ENCODE measurements at regions not wholly inside any gene's neighbourhood (a gene's known extent, or its start where the extent isn't known, plus 50 kb on each side); places are given as distances from the start of the nearest gene placed in this dataset.

DNA sequence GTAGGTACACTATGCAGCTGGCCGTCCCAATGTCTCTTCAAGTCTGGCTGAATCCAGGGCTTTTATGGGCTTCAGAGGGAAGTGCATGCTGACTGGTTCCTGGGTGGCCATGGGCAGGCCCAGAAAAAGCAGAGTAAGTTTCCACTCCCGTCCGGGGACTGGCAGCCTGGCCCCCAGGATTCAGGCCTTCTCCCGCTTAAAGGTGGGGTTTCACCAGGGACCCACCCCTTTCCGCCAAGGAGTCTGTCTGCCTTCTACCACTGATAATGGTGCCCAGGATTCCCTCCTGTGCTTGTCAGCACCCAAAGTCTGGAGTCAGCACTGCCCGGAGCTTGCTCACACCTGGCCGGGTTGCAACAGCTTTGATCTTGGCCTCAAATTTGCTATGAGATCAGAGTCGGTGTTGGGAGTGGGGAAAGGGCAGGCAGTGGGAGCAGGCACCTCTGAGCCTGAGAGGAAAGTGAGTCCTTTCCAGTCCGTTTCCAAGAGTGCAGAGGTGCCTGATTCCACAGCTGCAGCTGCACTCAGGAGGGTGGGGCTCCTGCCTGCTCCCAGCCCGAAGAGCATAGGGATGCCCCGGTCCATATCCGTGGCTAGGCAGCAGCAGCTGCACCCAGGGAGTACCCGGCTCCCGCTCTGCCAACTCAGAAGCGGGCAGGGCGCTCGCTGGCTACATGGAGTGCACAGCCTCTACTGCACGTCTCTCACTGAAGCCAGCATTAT, 1344.3 kb upstream of the ADGRL3 start:
- intact Hi-C loops (cut with micrococcal nuclease): no loop called here

More for the DNA sequence above, 1344.3 kb upstream of the ADGRL3 start:
- no peak for FAIRE-seq
- Histone ChIP-seq H3K9ac (replicated peaks; ENCODE audit: extremely low read depth, insufficient read depth, low read length) (no peak overlapping the region), H3K4me1 (ENCODE audit: control insufficient read depth, extremely low read depth, insufficient read depth, low read length) (no peaks in the 10 kb centered on the region), H3K27ac (ENCODE audit: insufficient read depth, low read depth, low read length) (no peak overlapping the region), H3K4me2 (ENCODE audit: insufficient read depth, low read length) (no peak overlapping the region), H3K27me3 (ENCODE audit: control insufficient read depth in 2 of 2, insufficient read depth in 2 of 2, low read length in 2 of 2) (no peaks in the 10 kb centered on the region), H3K9me1 (replicated peaks; ENCODE audit: control insufficient read depth, extremely low read depth, insufficient read depth, low read length) (no peaks in the 10 kb centered on the region), H3K9me3 (replicated peaks; ENCODE audit: control insufficient read depth, insufficient read depth, low read length) (no peaks in the 10 kb centered on the region), H3K36me3 (ENCODE audit: control insufficient read depth in 2 of 2, extremely low read depth in 1 of 2, insufficient read depth in 2 of 2, low read length in 2 of 2) (no peaks in the 10 kb centered on the region), H3K79me2 (ENCODE audit: control insufficient read depth, insufficient read depth, low read length) (no peaks in the 10 kb centered on the region), H4K20me1 (replicated peaks; ENCODE audit: control insufficient read depth, extremely low read depth, insufficient read depth, low read length) (no peaks in the 10 kb centered on the region), H2AFZ (ENCODE audit: low read depth, low read length) (no peak overlapping the region), H3K4me3 (replicated peaks in 1 of 3; ENCODE audit: insufficient read depth in 1 of 3, low read depth in 1 of 3, low read length in 3 of 3) (no peak overlapping the region)
- TF ChIP-seq, protein P1, sequence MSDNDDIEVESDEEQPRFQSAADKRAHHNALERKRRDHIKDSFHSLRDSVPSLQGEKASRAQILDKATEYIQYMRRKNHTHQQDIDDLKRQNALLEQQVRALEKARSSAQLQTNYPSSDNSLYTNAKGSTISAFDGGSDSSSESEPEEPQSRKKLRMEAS (IDR thresholded peaks at IDR 0.05; ENCODE audit: insufficient read depth, insufficient read length): no peak
- TF ChIP-seq MYC (IDR thresholded peaks at IDR 0.05; ENCODE audit: low read depth, low read length) (no peak), FOS (IDR thresholded peaks at IDR 0.05; ENCODE audit: borderline replicate concordance, insufficient read depth, low read length) (no peak), EZH2 (IDR thresholded peaks at IDR 0.05; ENCODE audit: borderline replicate concordance, low read depth, low read length, severe bottlenecking) (no peak), JUN (IDR thresholded peaks at IDR 0.05; ENCODE audit: borderline replicate concordance, insufficient read depth, insufficient read length, low read depth) (no peak), POLR2A (IDR thresholded peaks at IDR 0.05; ENCODE audit: low read depth, low read length) (no peak), POLR2AphosphoS5 (IDR thresholded peaks at IDR 0.05; ENCODE audit: insufficient read depth, low read depth, low read length) (no peak), GATA2 (IDR thresholded peaks at IDR 0.05; ENCODE audit: insufficient read depth, insufficient read length, low read depth, low read length) (no peak)
- TF ChIP-seq, protein P2, sequence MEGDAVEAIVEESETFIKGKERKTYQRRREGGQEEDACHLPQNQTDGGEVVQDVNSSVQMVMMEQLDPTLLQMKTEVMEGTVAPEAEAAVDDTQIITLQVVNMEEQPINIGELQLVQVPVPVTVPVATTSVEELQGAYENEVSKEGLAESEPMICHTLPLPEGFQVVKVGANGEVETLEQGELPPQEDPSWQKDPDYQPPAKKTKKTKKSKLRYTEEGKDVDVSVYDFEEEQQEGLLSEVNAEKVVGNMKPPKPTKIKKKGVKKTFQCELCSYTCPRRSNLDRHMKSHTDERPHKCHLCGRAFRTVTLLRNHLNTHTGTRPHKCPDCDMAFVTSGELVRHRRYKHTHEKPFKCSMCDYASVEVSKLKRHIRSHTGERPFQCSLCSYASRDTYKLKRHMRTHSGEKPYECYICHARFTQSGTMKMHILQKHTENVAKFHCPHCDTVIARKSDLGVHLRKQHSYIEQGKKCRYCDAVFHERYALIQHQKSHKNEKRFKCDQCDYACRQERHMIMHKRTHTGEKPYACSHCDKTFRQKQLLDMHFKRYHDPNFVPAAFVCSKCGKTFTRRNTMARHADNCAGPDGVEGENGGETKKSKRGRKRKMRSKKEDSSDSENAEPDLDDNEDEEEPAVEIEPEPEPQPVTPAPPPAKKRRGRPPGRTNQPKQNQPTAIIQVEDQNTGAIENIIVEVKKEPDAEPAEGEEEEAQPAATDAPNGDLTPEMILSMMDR (IDR thresholded peaks at IDR 0.05; ENCODE audit: extremely low read depth in 1 of 2, insufficient read depth in 1 of 2, low read depth in 1 of 2, low read length in 2 of 2): no peak
- no TSS peak for BruUV-seq (replicated peaks)
- dilution Hi-C loops (cut with MboI; ENCODE audit: extremely low pct_ligation_motif_present, low sequenced_read_pairs): no loop called here
- ChIA-PET CTCF (no interaction called here), POLR2A (no interaction called here)
- DNase-seq (ENCODE audit: low read depth, low spot score): no peak
